B cell (primary cell): ENCODE measurements at regions not wholly inside any gene's neighbourhood (a gene's known extent, or its start where the extent isn't known, plus 50 kb on each side); places are given as distances from the start of the nearest gene placed in this dataset.

ENCODE experiments used
- EZH2 ChIP-seq: IDR thresholded peaks from 2 replicates; pipeline ENCODE4 v1.6.1; 2012; ENCODE audit warnings: borderline replicate concordance, low read depth, mild to moderate bottlenecking, moderate library complexity, low read length; ENCODE audit not compliant: insufficient read depth, poor library complexity, severe bottlenecking
- TF ChIP-seq, protein P1 (sequence below): fragments of 200-600 bp; IDR thresholded peaks from one replicate; pipeline ENCODE4 v1.8.0; 2022; ENCODE audit warnings: antibody characterized with exemption, mild to moderate bottlenecking

GRCh38 chr10:128498746-128499145 is 372.5 kb upstream of the MKI67 start:
- TF ChIP-seq, protein P1, sequence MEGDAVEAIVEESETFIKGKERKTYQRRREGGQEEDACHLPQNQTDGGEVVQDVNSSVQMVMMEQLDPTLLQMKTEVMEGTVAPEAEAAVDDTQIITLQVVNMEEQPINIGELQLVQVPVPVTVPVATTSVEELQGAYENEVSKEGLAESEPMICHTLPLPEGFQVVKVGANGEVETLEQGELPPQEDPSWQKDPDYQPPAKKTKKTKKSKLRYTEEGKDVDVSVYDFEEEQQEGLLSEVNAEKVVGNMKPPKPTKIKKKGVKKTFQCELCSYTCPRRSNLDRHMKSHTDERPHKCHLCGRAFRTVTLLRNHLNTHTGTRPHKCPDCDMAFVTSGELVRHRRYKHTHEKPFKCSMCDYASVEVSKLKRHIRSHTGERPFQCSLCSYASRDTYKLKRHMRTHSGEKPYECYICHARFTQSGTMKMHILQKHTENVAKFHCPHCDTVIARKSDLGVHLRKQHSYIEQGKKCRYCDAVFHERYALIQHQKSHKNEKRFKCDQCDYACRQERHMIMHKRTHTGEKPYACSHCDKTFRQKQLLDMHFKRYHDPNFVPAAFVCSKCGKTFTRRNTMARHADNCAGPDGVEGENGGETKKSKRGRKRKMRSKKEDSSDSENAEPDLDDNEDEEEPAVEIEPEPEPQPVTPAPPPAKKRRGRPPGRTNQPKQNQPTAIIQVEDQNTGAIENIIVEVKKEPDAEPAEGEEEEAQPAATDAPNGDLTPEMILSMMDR: no peak
- TF ChIP-seq EZH2: no peak
